GM06990 (cell line): ENCODE measurements at regions not wholly inside any gene's neighbourhood (a gene's known extent, or its start where the extent isn't known, plus 50 kb on each side); places are given as distances from the start of the nearest gene placed in this dataset.

ENCODE experiments used
- DNase-seq: peaks from one replicate; pipeline ENCODE4 v3.0.0-alpha.2; 2011; ENCODE audit not compliant: insufficient read length; ENCODE audit errors: extremely low read depth
- H3K27me3 ChIP-seq: replicated peaks from 2 replicates; pipeline ENCODE4 v1.6.0; 2011; ENCODE audit warnings: low read length; ENCODE audit not compliant: control insufficient read depth, insufficient read depth
- H3K36me3 ChIP-seq: 2 replicates; pipeline ENCODE4 v1.5.1; 2011; ENCODE audit warnings: low read length; ENCODE audit not compliant: control insufficient read depth, insufficient read depth
- H3K4me3 ChIP-seq: replicated peaks from 2 replicates; pipeline ENCODE4 v1.5.1; 2011; ENCODE audit warnings: low read depth, mild to moderate bottlenecking, control low read depth, low read length
- CTCF ChIP-seq: IDR thresholded peaks from 2 replicates; pipeline ENCODE4 v1.5.1; 2011; ENCODE audit warnings: low read length, control low read depth, mild to moderate bottlenecking, inconsistent platforms; ENCODE audit not compliant: insufficient read depth, poor library complexity, severe bottlenecking

- Histone ChIP-seq H3K4me3 (no peak overlapping the region), H3K36me3 (no peaks in the 10 kb centered on the region), H3K27me3 (no peaks in the 10 kb centered on the region)
- no peak for TF ChIP-seq CTCF
- no peak for DNase-seq
Measured at GRCh38 chr3:104685492-104685891, 681.2 kb upstream of the ALCAM start.

GRCh38 chr3:104687362-104687761 lies 679.3 kb upstream of the ALCAM start:
- Histone ChIP-seq H3K27me3 (no peaks in the 10 kb centered on the region), H3K4me3 (no peak overlapping the region), H3K36me3 (no peaks in the 10 kb centered on the region)
- TF ChIP-seq CTCF = no peak
- DNase-seq = no peak

- Histone ChIP-seq H3K36me3 (no peaks in the 10 kb centered on the region), H3K27me3 (no peaks in the 10 kb centered on the region), H3K4me3 (no peak overlapping the region)
- no peak for DNase-seq
- no peak for TF ChIP-seq CTCF
Measured at GRCh38 chr3:104696470-104696869, 670.2 kb upstream of the ALCAM start.

GRCh38 chr3:104711406-104711805 lies 655.3 kb upstream of the ALCAM start:
- no peak for DNase-seq
- no peaks in the 10 kb centered on the region for H3K36me3 ChIP-seq
- TF ChIP-seq CTCF = no peak
- H3K4me3 ChIP-seq = no peak overlapping the region
- no peaks in the 10 kb centered on the region for H3K27me3 ChIP-seq

GRCh38 chr3:104715972-104716371 lies 650.7 kb upstream of the ALCAM start:
- DNase-seq = no peak
- no peak overlapping the region for H3K4me3 ChIP-seq
- no peaks in the 10 kb centered on the region for H3K27me3 ChIP-seq
- no peak for TF ChIP-seq CTCF
- no peaks in the 10 kb centered on the region for H3K36me3 ChIP-seq

GRCh38 chr3:104717828-104718196 lies 648.9 kb upstream of the ALCAM start:
- Histone ChIP-seq H3K27me3 (no peaks in the 10 kb centered on the region), H3K36me3 (no peaks in the 10 kb centered on the region), H3K4me3 (no peak overlapping the region)
- no peak for TF ChIP-seq CTCF
- DNase-seq = no peak
